Endothelial cell of umbilical vein (primary cell): ENCODE measurements at regions not wholly inside any gene's neighbourhood (a gene's known extent, or its start where the extent isn't known, plus 50 kb on each side); places are given as distances from the start of the nearest gene placed in this dataset.

ENCODE experiments used
- BruUV-seq: library from RNA; stranded (reverse); fragments of 400-500 nt; replicated peaks from 2 replicates; lab custom pipeline; 2021; lab: Mats Ljungman, UMichigan
- CTCF ChIA-PET: fragments of 300-600, 350-600 bp; sonication (Branson Sonifier 250); formaldehyde crosslinking; loops from one replicate; lab custom pipeline; 2021; ENCODE audit warnings: antibody characterized with exemption, inconsistent platforms; lab: Charles Lee
- POLR2A ChIA-PET: fragments of 300-600, 350-600 bp; sonication (Branson Sonifier 250); formaldehyde crosslinking; loops from one replicate; lab custom pipeline; 2021; ENCODE audit warnings: antibody characterized with exemption, inconsistent platforms; lab: Charles Lee
- DNase-seq: peaks from one replicate; pipeline ENCODE4 v3.0.0-alpha.2; 2011; ENCODE audit warnings: low read depth, low spot score
- FAIRE-seq: peaks from 2 replicates; lab custom pipeline; 2011; peaks lifted over from hg19 to GRCh38; lab: Jason Lieb, UNC
- H2AFZ ChIP-seq: 2 replicates; pipeline ENCODE4 v1.6.0; 2012; ENCODE audit warnings: low read depth, low read length, control low read depth, inconsistent platforms
- H3K27ac ChIP-seq: 2 replicates; pipeline ENCODE4 v1.5.1; 2011; ENCODE audit warnings: low read depth, mild to moderate bottlenecking, control low read depth, low read length, moderate library complexity; ENCODE audit not compliant: insufficient read depth
- H3K27me3 ChIP-seq, 2 experiments: 2 replicates each; pipeline versions ENCODE4 v1.6.0 to v1.6.1; 2011; ENCODE audit warnings: low read length in 2 of 2, mixed read lengths in 1 of 2; ENCODE audit not compliant: control insufficient read depth in 2 of 2, insufficient read depth in 2 of 2
- H3K36me3 ChIP-seq, 2 experiments: 2 replicates in 1 of 2; 3 replicates in 1 of 2; pipeline ENCODE4 v1.5.1; 2011; ENCODE audit warnings: low read length in 2 of 2, mild to moderate bottlenecking in 1 of 2, moderate library complexity in 1 of 2; ENCODE audit not compliant: control insufficient read depth in 2 of 2, insufficient read depth in 2 of 2; ENCODE audit errors: extremely low read depth in 1 of 2
- H3K4me1 ChIP-seq: 3 replicates; pipeline ENCODE4 v1.5.1; 2011; ENCODE audit warnings: mild to moderate bottlenecking, low read length; ENCODE audit not compliant: control insufficient read depth, insufficient read depth; ENCODE audit errors: extremely low read depth
- H3K4me2 ChIP-seq: 2 replicates; pipeline ENCODE4 v1.6.1; 2011; ENCODE audit warnings: low read length, control low read depth, mixed read lengths; ENCODE audit not compliant: insufficient read depth
- H3K4me3 ChIP-seq, 3 experiments: fragments of 200-600 bp in 1 of 3; sonication (generic), shearing (Covaris generic) in 1 of 3; replicated peaks in 1 of 3; 2 replicates each; pipeline ENCODE4 v1.5.1; 2011 to 2016; ENCODE audit warnings: control low read depth in 3 of 3, low read length in 3 of 3, mild to moderate bottlenecking in 2 of 3, inconsistent platforms in 1 of 3, low read depth in 1 of 3, moderate library complexity in 1 of 3; ENCODE audit not compliant: insufficient read depth in 1 of 3
- H3K79me2 ChIP-seq: 2 replicates; pipeline ENCODE4 v1.6.0; 2012; ENCODE audit warnings: low read length, inconsistent platforms; ENCODE audit not compliant: control insufficient read depth, insufficient read depth
- H3K9ac ChIP-seq: replicated peaks from 2 replicates; pipeline ENCODE3; 2011; ENCODE audit warnings: low read length, control low read depth; ENCODE audit not compliant: insufficient read depth; ENCODE audit errors: extremely low read depth
- H3K9me1 ChIP-seq: replicated peaks from 3 replicates; pipeline ENCODE4 v1.6.0; 2011; ENCODE audit warnings: mild to moderate bottlenecking, low read length; ENCODE audit not compliant: control insufficient read depth, insufficient read depth; ENCODE audit errors: extremely low read depth
- H3K9me3 ChIP-seq: replicated peaks from 2 replicates; pipeline ENCODE4 v1.5.1; 2012; ENCODE audit warnings: low read length, inconsistent platforms; ENCODE audit not compliant: control insufficient read depth, insufficient read depth
- H4K20me1 ChIP-seq: replicated peaks from 2 replicates; pipeline ENCODE3; 2011; ENCODE audit warnings: mild to moderate bottlenecking, low read length; ENCODE audit not compliant: control insufficient read depth, insufficient read depth; ENCODE audit errors: extremely low read depth
- FOS ChIP-seq: IDR thresholded peaks from 2 replicates; pipeline ENCODE4 v1.6.1; 2011; ENCODE audit warnings: mild to moderate bottlenecking, low read length, moderate library complexity, borderline replicate concordance; ENCODE audit not compliant: insufficient read depth
- MYC ChIP-seq: IDR thresholded peaks from one replicate; pipeline ENCODE4 v1.6.1; 2011; ENCODE audit warnings: mild to moderate bottlenecking, low read depth, low read length
- POLR2A ChIP-seq: IDR thresholded peaks from 2 replicates; pipeline ENCODE4 v1.6.1; 2012; ENCODE audit warnings: low read depth, mild to moderate bottlenecking, control low read depth, low read length
- dilution Hi-C: fragments of 300-500 bp; cut with MboI; formaldehyde crosslinking; loops from one replicate; pipeline ENCODE4 v1.15.0; 2019; ENCODE audit warnings: low sequenced_read_pairs; ENCODE audit not compliant: extremely low pct_ligation_motif_present
- intact Hi-C: fragments of 100-400 bp; cut with micrococcal nuclease; formaldehyde crosslinking; loops from one replicate; pipeline ENCODE4 v1.10.0; 2022
- TF ChIP-seq, protein P1 (sequence below): IDR thresholded peaks from 2 replicates; pipeline ENCODE4 v1.6.1; 2011; ENCODE audit not compliant: insufficient read depth, insufficient read length
- TF ChIP-seq, protein P2 (sequence below), 2 donors: IDR thresholded peaks; 1 replicate in 1 of 2; 2 replicates in 1 of 2; pipeline ENCODE4 v1.5.1; 2011; ENCODE audit warnings: low read length in 2 of 2, mild to moderate bottlenecking in 2 of 2, moderate library complexity in 2 of 2, control low read depth in 1 of 2, inconsistent platforms in 1 of 2, low read depth in 1 of 2; ENCODE audit not compliant: insufficient read depth in 1 of 2; ENCODE audit errors: extremely low read depth in 1 of 2

DNA sequence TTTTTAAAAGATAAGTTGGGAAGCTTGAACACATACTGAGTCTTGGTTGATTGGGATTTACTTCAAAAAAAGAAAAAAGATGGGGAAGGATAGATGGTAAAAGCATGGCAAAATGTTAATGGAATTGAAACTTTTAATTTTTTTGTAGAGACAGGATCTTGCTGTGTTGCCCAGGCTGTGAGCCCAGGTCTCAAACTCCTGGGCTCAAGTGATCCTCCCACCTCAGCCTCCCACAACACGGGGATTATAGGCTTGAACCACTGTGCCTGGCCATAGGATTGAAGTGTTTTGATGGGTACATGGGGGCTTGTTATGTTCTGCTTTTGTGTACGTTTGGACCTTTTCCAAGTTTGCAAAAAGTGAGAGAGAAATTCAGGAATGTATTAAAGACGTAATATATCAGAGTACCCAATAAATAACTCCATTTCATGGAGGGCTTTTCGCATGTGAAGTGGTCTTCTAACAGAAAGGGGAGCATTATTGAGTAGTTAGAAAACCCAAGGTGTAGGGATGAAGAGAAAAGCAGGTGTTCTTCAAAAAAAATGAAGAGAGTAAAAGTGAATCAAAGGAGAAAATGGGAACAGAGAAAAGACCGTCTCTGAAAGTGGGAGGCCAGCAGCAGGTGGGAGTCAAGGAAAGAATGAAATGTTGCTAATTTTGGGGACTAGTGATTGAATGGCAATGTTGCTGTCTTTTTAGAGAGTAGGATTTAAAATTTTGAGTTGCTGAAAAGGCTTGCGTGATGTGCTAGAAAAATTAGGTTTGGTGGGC, 55.2 kb downstream of the GARRE1 start:
- TF ChIP-seq POLR2A, result no peak
- no peak for TF ChIP-seq MYC
- TF ChIP-seq, protein P1, sequence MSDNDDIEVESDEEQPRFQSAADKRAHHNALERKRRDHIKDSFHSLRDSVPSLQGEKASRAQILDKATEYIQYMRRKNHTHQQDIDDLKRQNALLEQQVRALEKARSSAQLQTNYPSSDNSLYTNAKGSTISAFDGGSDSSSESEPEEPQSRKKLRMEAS, result no peak
- TF ChIP-seq FOS, result no peak
- TF ChIP-seq, protein P2, sequence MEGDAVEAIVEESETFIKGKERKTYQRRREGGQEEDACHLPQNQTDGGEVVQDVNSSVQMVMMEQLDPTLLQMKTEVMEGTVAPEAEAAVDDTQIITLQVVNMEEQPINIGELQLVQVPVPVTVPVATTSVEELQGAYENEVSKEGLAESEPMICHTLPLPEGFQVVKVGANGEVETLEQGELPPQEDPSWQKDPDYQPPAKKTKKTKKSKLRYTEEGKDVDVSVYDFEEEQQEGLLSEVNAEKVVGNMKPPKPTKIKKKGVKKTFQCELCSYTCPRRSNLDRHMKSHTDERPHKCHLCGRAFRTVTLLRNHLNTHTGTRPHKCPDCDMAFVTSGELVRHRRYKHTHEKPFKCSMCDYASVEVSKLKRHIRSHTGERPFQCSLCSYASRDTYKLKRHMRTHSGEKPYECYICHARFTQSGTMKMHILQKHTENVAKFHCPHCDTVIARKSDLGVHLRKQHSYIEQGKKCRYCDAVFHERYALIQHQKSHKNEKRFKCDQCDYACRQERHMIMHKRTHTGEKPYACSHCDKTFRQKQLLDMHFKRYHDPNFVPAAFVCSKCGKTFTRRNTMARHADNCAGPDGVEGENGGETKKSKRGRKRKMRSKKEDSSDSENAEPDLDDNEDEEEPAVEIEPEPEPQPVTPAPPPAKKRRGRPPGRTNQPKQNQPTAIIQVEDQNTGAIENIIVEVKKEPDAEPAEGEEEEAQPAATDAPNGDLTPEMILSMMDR (IDR thresholded peaks at IDR 0.05; ENCODE audit: extremely low read depth in 1 of 2, insufficient read depth in 1 of 2, low read depth in 1 of 2, low read length in 2 of 2), result no peak
- Histone ChIP-seq H3K9me3 (no peaks in the 10 kb centered on the region), H3K27me3 (no peaks in the 10 kb centered on the region), H3K4me2 (no peak overlapping the region), H3K79me2 (peaks cover 37% of the 10 kb centered on the region), H3K9ac (no peak overlapping the region), H3K4me1 (peaks cover 9% of the 10 kb centered on the region), H2AFZ (no peak overlapping the region), H3K4me3 (no peak overlapping the region), H3K9me1 (no peaks in the 10 kb centered on the region), H4K20me1 (no peaks in the 10 kb centered on the region), H3K36me3 (peaks cover 0 to 13% of the 10 kb centered on the region in 2 experiments), H3K27ac (no peak overlapping the region)
- ChIA-PET CTCF (interaction anchor here (1.9 kb wide), 1 partner anchor 27 kb away, joined by 4 read pairs; no protein-coding TSS in a partner anchor), POLR2A (no interaction called here)
- no TSS peak for BruUV-seq
- dilution Hi-C loops, result no loop called here
- no peak for FAIRE-seq
- DNase-seq, result no peak
- intact Hi-C loops, result no loop called here
